Ovary (tissue), 3 donors: ENCODE measurements at regions not wholly inside any gene's neighbourhood (a gene's known extent, or its start where the extent isn't known, plus 50 kb on each side); places are given as distances from the start of the nearest gene placed in this dataset.

ENCODE experiments used
- CTCF ChIP-seq, 3 donors: fragments of 450-650 bp in 2 of 3; fragments of 200-600 bp in 1 of 3; IDR thresholded peaks; one replicate each; pipeline versions ENCODE4 v1.5.1 to v1.8.0; 2016 to 2022; ENCODE audit warnings: antibody characterized with exemption in 3 of 3, mild to moderate bottlenecking in 1 of 3
- EP300 ChIP-seq: sonication (generic); formaldehyde crosslinking; IDR thresholded peaks from one replicate; pipeline ENCODE4 v1.6.1; 2017; ENCODE audit warnings: antibody characterized with exemption
- POLR2A ChIP-seq: fragments of 450-650 bp; IDR thresholded peaks from one replicate; pipeline ENCODE4 v1.6.1; 2017; ENCODE audit warnings: antibody characterized with exemption, mild to moderate bottlenecking, moderate library complexity
- donor health status: DM: no; HTN: no; CAD: no.

GRCh38 chr6:25028328-25028727, 92.6 kb upstream of the RIPOR2 start:
- no peak for TF ChIP-seq CTCF (IDR thresholded peaks at IDR 0.05)
- no peak for TF ChIP-seq POLR2A
- no peak for TF ChIP-seq EP300
